PC-9 (cell line): ENCODE measurements at regions not wholly inside any gene's neighbourhood (a gene's known extent, or its start where the extent isn't known, plus 50 kb on each side); places are given as distances from the start of the nearest gene placed in this dataset.

Experiments used
- BruUV-seq: library from RNA; stranded (reverse); fragments of 400-500 nt; replicated peaks from 2 replicates; lab custom pipeline; 2021; lab: Mats Ljungman, UMichigan
- CTCF ChIA-PET: fragments of 300-600 bp; sonication (Branson Sonifier 250); formaldehyde crosslinking; loops from one replicate; lab custom pipeline; 2022; ENCODE audit warnings: antibody characterized with exemption; lab: Charles Lee
- POLR2A ChIA-PET: fragments of 300-600 bp; sonication (Branson Sonifier 250); formaldehyde crosslinking; loops from one replicate; lab custom pipeline; 2022; ENCODE audit warnings: antibody characterized with exemption; ENCODE audit not compliant: unreplicated experiment; lab: Charles Lee
- DNase-seq, 2 experiments: peaks; one replicate each; pipeline versions ENCODE4 v3.0.0 to v3.0.0-alpha.2; 2015 to 2022; ENCODE audit warnings: mixed read lengths in 1 of 2
- H2AFZ ChIP-seq: fragments of 200-600 bp; sonication (generic); 2 replicates; pipeline ENCODE4 v1.8.1; 2017; ENCODE audit warnings: antibody characterized with exemption
- H3F3A ChIP-seq: fragments of 200-600 bp; sonication (generic); 2 replicates; pipeline ENCODE4 v1.8.1; 2017; ENCODE audit warnings: antibody characterized with exemption, mild to moderate bottlenecking, low read depth; ENCODE audit not compliant: insufficient read depth
- H3K27ac ChIP-seq: fragments of 200-600 bp; sonication (generic); 2 replicates; pipeline ENCODE4 v1.6.1; 2016; ENCODE audit warnings: mixed run types
- H3K27me3 ChIP-seq: fragments of 200-600 bp; sonication (generic); 2 replicates; pipeline ENCODE4 v1.6.1; 2016; ENCODE audit warnings: low read depth, mixed run types; ENCODE audit not compliant: insufficient read depth
- H3K36me3 ChIP-seq: fragments of 200-600 bp; sonication (generic); 2 replicates; pipeline ENCODE4 v1.6.1; 2016; ENCODE audit warnings: low read depth, mixed run types
- H3K4me1 ChIP-seq: fragments of 200-600 bp; sonication (generic); replicated peaks from 2 replicates; pipeline ENCODE4 v1.6.1; 2016; ENCODE audit warnings: mixed run types; ENCODE audit not compliant: insufficient read depth
- H3K4me2 ChIP-seq: fragments of 200-600 bp; sonication (generic); 2 replicates; pipeline ENCODE4 v1.6.1; 2017; ENCODE audit warnings: mixed run types
- H3K4me3 ChIP-seq: fragments of 200-600 bp; sonication (generic); 2 replicates; pipeline ENCODE4 v1.6.1; 2016; ENCODE audit warnings: mixed run types
- H3K79me2 ChIP-seq: fragments of 200-600 bp; sonication (generic); 2 replicates; pipeline ENCODE4 v1.6.1; 2017; ENCODE audit warnings: low read depth, mixed run types
- H3K9me2 ChIP-seq: fragments of 200-600 bp; sonication (generic); 2 replicates; pipeline ENCODE4 v1.8.1; 2017; ENCODE audit warnings: mild to moderate bottlenecking; ENCODE audit not compliant: insufficient read depth
- H3K9me3 ChIP-seq: fragments of 200-600 bp; sonication (generic); 2 replicates; pipeline ENCODE4 v1.8.1; 2016; ENCODE audit warnings: low read depth; ENCODE audit not compliant: insufficient read depth
- H4K20me1 ChIP-seq: fragments of 200-600 bp; sonication (generic); 2 replicates; pipeline ENCODE4 v1.8.1; 2017; ENCODE audit not compliant: insufficient read depth
- CTCF ChIP-seq: fragments of 200-600 bp; sonication (generic); conservative IDR thresholded peaks from 2 replicates; pipeline ENCODE4 v1.6.1; 2017; ENCODE audit warnings: mixed run types, antibody characterized with exemption, mild to moderate bottlenecking, moderate library complexity
- EZH2 ChIP-seq: fragments of 200-600 bp; sonication (generic); IDR thresholded peaks from 2 replicates; pipeline ENCODE4 v1.8.0; 2017; ENCODE audit warnings: antibody characterized with exemption, low read depth
- intact Hi-C: fragments of 100-400 bp; cut with micrococcal nuclease; formaldehyde crosslinking; loops from one replicate; pipeline ENCODE4 v1.10.0; 2022; ENCODE audit not compliant: unreplicated experiment

GRCh38 chr17:34825102-34825501 is 136.2 kb downstream of the CCT6B start:
- CTCF ChIA-PET = no interaction called here

GRCh38 chr17:34823023-34823422 is 138.2 kb downstream of the CCT6B start:
- H3K9me3 ChIP-seq = no peaks in the 10 kb centered on the region
- H3K9me2 ChIP-seq = no peaks in the 10 kb centered on the region
- no peaks in the 10 kb centered on the region for H3K36me3 ChIP-seq
- H2AFZ ChIP-seq = no peak overlapping the region
- CTCF ChIA-PET = no interaction called here
- TF ChIP-seq EZH2 = no peak
- no peak for TF ChIP-seq CTCF
- H3K79me2 ChIP-seq = no peaks in the 10 kb centered on the region
- H3F3A ChIP-seq = no peaks in the 10 kb centered on the region
- peaks cover 27% of the 10 kb centered on the region for H3K4me1 ChIP-seq
- H3K4me3 ChIP-seq = no peak overlapping the region
- no peak overlapping the region for H3K27ac ChIP-seq
- DNase-seq = no peak
- no peak overlapping the region for H3K4me2 ChIP-seq
- intact Hi-C loops = no loop called here
- POLR2A ChIA-PET = no interaction called here
- H3K27me3 ChIP-seq = no peaks in the 10 kb centered on the region
- BruUV-seq = no TSS peak
- H4K20me1 ChIP-seq = no peaks in the 10 kb centered on the region

More at GRCh38 chr17:34825102-34825501, 136.2 kb downstream of the CCT6B start:
- Histone ChIP-seq H3K4me3 (no peak overlapping the region), H3K27me3 (peaks cover 13% of the 10 kb centered on the region), H3K4me1 (peaks cover 27% of the 10 kb centered on the region), H3F3A (no peaks in the 10 kb centered on the region), H3K79me2 (no peaks in the 10 kb centered on the region), H2AFZ (no peak overlapping the region), H3K9me2 (no peaks in the 10 kb centered on the region), H3K4me2 (no peak overlapping the region), H3K9me3 (no peaks in the 10 kb centered on the region), H4K20me1 (no peaks in the 10 kb centered on the region), H3K27ac (no peak overlapping the region), H3K36me3 (no peaks in the 10 kb centered on the region)
- intact Hi-C loops = no loop called here
- no TSS peak for BruUV-seq
- TF ChIP-seq EZH2 (no peak), CTCF (no peak)
- no peak for DNase-seq
- POLR2A ChIA-PET = no interaction called here

- no peaks in the 10 kb centered on the region for H3F3A ChIP-seq
- no peaks in the 10 kb centered on the region for H4K20me1 ChIP-seq
- H3K4me1 ChIP-seq = peaks cover 26% of the 10 kb centered on the region
- H3K79me2 ChIP-seq = no peaks in the 10 kb centered on the region
- no peaks in the 10 kb centered on the region for H3K9me3 ChIP-seq
- H3K27me3 ChIP-seq = no peaks in the 10 kb centered on the region
- H3K4me2 ChIP-seq = no peak overlapping the region
- POLR2A ChIA-PET = no interaction called here
- H2AFZ ChIP-seq = no peak overlapping the region
- H3K4me3 ChIP-seq = no peak overlapping the region
- intact Hi-C loops = no loop called here
- H3K36me3 ChIP-seq = no peaks in the 10 kb centered on the region
- no TSS peak for BruUV-seq
- CTCF ChIA-PET = no interaction called here
- H3K27ac ChIP-seq = no peak overlapping the region
- H3K9me2 ChIP-seq = no peaks in the 10 kb centered on the region
- TF ChIP-seq EZH2 = no peak
- no peak for TF ChIP-seq CTCF
- DNase-seq = no peak
Measured at GRCh38 chr17:34822007-34822739, 139.1 kb downstream of the CCT6B start.
